ENCODE measurements at regions not wholly inside any gene's neighbourhood (a gene's known extent, or its start where the extent isn't known, plus 50 kb on each side); places are given as distances from the start of the nearest gene placed in this dataset.

DNA sequence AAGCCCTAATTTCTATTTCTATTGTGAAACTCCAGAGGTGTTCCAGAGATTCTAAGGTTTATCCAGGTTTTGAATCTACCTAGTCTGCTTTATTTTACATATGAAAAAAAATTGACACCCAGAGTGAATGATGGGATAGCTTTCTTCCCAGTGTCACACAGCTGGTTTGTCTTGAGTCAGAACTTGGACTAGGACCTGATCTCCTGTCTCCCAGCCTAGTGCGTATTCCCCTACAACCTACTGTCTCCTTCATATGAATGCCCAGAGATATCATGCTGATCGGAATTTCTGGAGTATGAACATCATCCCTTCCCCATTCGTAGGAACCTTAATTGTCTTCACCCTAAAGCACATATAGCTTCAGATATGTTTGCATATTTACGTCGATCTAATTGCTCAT is 524.2 kb downstream of the SPATA31D1 start:
- no peak for TF ChIP-seq POLR2AphosphoS5 (IDR thresholded peaks at IDR 0.05; ENCODE audit: low read depth, low read length)
- no peak for TF ChIP-seq TAF1 (IDR thresholded peaks at IDR 0.05; ENCODE audit: borderline replicate concordance, insufficient read depth, low read length)

Measured in PFSK-1 (cell line).